ENCODE measurements at regions not wholly inside any gene's neighbourhood (a gene's known extent, or its start where the extent isn't known, plus 50 kb on each side); places are given as distances from the start of the nearest gene placed in this dataset.

- TF ChIP-seq, protein P1, sequence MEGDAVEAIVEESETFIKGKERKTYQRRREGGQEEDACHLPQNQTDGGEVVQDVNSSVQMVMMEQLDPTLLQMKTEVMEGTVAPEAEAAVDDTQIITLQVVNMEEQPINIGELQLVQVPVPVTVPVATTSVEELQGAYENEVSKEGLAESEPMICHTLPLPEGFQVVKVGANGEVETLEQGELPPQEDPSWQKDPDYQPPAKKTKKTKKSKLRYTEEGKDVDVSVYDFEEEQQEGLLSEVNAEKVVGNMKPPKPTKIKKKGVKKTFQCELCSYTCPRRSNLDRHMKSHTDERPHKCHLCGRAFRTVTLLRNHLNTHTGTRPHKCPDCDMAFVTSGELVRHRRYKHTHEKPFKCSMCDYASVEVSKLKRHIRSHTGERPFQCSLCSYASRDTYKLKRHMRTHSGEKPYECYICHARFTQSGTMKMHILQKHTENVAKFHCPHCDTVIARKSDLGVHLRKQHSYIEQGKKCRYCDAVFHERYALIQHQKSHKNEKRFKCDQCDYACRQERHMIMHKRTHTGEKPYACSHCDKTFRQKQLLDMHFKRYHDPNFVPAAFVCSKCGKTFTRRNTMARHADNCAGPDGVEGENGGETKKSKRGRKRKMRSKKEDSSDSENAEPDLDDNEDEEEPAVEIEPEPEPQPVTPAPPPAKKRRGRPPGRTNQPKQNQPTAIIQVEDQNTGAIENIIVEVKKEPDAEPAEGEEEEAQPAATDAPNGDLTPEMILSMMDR (IDR thresholded peaks at IDR 0.05; ENCODE audit: low read length, missing control alignments): no peak
- DNase-seq (ENCODE audit: low read depth): no peak
- no peak overlapping the region for H3K4me3 ChIP-seq (replicated peaks; ENCODE audit: low read depth, low read length)
Observed at GRCh38 chr13:89694451-89694850, 1653.0 kb upstream of the MIR17HG start.

GRCh38 chr13:89695343-89696257, 1651.9 kb upstream of the MIR17HG start:
- peak; percentile 70 for DNase-seq (ENCODE audit: low read depth)
- TF ChIP-seq, protein P1 (IDR thresholded peaks at IDR 0.05; ENCODE audit: low read length, missing control alignments): peak; percentile 86
- no peak overlapping the region for H3K4me3 ChIP-seq (replicated peaks; ENCODE audit: low read depth, low read length)

DNA sequence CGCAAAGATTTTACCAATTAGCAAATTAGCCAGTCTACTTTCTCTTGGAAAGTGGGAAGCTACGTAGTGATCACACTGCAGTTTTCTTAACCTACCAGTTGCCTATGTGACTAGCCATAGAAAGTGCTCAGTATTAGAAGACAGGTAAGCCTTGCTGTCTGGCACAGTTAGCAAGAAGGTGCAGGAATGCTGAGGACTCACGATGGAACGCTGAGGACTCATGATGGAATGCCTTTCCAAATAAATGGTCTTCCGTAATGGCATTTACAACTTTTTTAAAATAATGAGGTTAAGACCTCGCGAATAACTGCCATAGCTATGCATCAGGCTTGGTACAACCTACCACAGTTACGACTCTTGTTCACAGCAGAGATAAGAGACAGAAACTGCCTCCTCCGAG, 1645.6 kb upstream of the MIR17HG start:
- TF ChIP-seq, protein P1 (IDR thresholded peaks at IDR 0.05; ENCODE audit: low read length, missing control alignments): no peak
- H3K4me3 ChIP-seq (replicated peaks; ENCODE audit: low read depth, low read length): no peak overlapping the region
- DNase-seq (ENCODE audit: low read depth): no peak

DNA sequence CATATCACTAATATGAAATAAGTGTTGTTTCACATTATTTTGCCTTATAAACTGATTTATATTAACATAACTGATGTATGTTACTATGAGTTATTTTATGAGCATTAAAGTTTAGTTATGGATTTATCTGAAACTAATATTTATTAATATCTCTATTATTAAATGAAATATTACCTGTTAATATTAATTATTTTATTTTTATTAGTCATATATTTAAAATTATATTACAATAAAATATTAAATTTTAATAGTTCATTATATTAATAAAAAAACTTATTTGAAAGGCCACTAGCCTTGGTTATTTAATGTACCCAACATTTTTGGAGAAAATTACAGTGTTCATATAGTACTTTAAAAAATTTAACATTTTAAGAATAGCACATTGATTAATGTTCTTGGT, 1643.4 kb upstream of the MIR17HG start:
- no peak overlapping the region for H3K4me3 ChIP-seq (replicated peaks; ENCODE audit: low read depth, low read length)
- DNase-seq (ENCODE audit: low read depth): no peak
- TF ChIP-seq, protein P1 (IDR thresholded peaks at IDR 0.05; ENCODE audit: low read length, missing control alignments): no peak

DNA sequence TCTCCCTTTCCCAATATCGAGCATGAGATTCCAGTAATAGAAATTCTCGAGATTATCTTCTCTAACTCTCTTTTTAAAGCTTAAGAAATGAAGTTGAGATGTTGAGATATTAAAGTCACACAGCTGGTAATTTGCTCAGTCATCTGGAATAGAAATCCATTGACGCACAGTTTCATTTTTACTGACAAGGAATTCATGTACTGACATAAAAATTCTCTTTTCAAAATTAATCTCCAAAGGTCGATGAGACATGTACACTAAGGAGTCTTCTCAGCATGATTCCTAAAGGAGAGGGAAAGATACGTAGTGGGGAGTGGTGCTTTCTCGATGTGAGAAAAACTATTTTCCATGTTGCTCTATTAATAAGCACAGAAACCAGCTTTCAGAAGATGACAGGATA, 1639.5 kb upstream of the MIR17HG start:
- TF ChIP-seq, protein P1 (IDR thresholded peaks at IDR 0.05; ENCODE audit: low read length, missing control alignments): no peak
- H3K4me3 ChIP-seq (replicated peaks; ENCODE audit: low read depth, low read length): no peak overlapping the region
- DNase-seq (ENCODE audit: low read depth): no peak

GRCh38 chr13:89721216-89721615, 1626.3 kb upstream of the MIR17HG start:
- TF ChIP-seq, protein P1 (IDR thresholded peaks at IDR 0.05; ENCODE audit: low read length, missing control alignments): no peak
- DNase-seq (ENCODE audit: low read depth): no peak
- no peak overlapping the region for H3K4me3 ChIP-seq (replicated peaks; ENCODE audit: low read depth, low read length)
